ENCODE measurements at regions not wholly inside any gene's neighbourhood (a gene's known extent, or its start where the extent isn't known, plus 50 kb on each side); places are given as distances from the start of the nearest gene placed in this dataset.

GRCh38 chr18:43405097-43405496 lies 127.8 kb upstream of the SYT4 start:
- TF ChIP-seq POLR2A (IDR thresholded peaks at IDR 0.05; ENCODE audit: low read depth, low read length) (no peak), POLR2AphosphoS5 (IDR thresholded peaks at IDR 0.05; ENCODE audit: low read depth, low read length) (no peak), TAF1 (IDR thresholded peaks at IDR 0.05; ENCODE audit: borderline replicate concordance, low read depth, low read length) (no peak)
